GM18517 (cell line): ENCODE measurements at regions not wholly inside any gene's neighbourhood (a gene's known extent, or its start where the extent isn't known, plus 50 kb on each side); places are given as distances from the start of the nearest gene placed in this dataset.

Experiments
- ATAC-seq: cut with Tn5 transposase; IDR thresholded peaks from one replicate; pipeline ENCODE4 v1.9.1; 2021; ENCODE audit warnings: mild to moderate bottlenecking, moderate library complexity; ENCODE audit not compliant: unreplicated experiment

DNA sequence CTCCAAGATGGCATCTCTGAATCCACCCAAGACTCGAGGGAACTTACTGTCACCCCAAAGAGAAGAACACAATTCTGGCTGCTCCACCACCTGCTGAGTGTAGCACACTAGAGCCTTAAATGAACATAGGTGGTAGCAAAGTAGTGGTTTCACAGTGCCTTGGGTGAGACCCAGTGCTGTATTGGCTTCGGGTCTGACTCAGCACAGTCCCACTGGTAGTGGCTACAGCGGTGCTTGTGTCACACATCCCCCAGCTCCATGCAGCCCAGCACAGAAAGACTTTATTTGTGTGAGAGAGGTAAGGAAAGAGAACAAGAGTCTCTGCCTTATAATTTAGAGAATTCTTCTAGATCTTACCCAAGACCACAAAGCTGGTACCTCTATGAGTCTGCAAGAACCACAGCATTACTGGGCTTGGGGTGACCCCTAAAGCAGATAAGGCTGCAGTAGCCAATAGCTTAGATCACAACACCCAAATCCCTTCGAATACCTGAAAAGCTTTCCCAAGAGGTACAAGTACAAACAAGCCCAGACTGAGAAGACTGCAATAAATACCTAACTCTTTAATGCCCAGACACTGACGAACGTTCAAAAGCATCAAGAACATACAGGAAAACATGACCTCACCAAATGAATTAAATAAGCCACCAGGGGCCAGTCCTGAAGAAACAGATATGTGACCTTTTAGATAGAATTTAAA is 83.3 kb upstream of the SLC38A4 start:
- ATAC-seq: no peak

DNA sequence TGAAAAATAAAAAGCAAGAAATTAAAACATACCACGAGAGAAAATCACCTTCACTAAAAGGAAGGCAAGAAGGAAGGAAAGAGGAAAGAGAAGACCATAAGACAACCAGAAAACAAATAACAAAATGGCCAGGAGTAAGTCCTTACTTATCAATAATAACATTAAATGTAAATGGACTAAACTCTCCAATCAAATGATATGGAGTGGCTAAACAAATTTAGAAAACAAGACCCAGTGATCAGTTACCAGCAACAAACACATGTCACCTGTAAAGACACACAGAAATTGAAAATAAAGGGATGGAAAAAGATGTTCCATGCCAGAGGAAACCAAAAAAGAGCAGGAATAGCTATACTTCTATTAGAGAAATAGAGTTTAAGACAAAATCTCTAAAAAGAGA is 85.0 kb upstream of the SLC38A4 start:
- no peak for ATAC-seq

GRCh38 chr12:46914336-46914735 is 88.5 kb upstream of the SLC38A4 start:
- ATAC-seq: no peak

GRCh38 chr12:46915082-46915481 is 89.3 kb upstream of the SLC38A4 start:
- no peak for ATAC-seq

DNA sequence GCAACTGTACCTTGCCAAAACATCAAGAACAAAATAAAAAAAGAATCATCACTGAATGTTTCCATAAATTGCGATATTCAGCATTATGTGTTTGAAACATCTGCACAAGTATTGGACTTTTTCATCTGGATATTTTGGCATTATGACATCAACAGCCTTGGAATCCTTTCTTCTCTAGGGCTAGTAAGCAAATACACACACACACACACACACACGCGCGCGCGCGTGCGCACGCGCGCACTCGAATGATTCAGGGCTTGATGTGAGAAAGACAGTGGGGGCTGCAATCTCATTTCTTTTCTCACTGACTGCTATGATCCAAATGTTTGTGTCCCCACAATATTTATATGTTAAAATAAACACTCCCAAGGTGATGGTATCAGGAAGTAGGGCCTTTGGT is 90.0 kb upstream of the SLC38A4 start:
- ATAC-seq: no peak

- ATAC-seq: no peak
Observed at GRCh38 chr12:46916796-46917419, 91.1 kb upstream of the SLC38A4 start.

- no peak for ATAC-seq
Observed at GRCh38 chr12:46917821-46918220, 92.0 kb upstream of the SLC38A4 start.

DNA sequence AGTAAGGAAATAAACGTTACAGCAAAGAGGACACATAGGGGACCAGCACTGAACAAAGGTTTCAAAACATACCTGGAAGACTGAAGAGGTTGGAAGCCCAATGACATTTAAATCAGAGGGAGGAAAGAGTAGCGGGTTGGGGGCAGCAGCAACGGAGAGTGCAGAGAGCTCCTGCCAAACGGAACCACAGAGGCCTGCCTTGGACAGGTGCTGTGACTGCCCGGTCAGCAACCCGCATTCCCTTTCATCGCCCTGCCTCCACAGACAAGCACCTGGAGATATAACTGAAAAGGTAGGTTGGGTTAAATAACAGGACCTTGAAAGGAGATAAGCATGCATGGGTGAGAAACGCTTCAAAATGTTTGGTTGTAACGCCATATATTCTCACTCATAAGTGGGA is 92.8 kb upstream of the SLC38A4 start:
- ATAC-seq: no peak

- ATAC-seq: no peak
Observed at GRCh38 chr12:46919666-46920400, 94.0 kb upstream of the SLC38A4 start.

DNA sequence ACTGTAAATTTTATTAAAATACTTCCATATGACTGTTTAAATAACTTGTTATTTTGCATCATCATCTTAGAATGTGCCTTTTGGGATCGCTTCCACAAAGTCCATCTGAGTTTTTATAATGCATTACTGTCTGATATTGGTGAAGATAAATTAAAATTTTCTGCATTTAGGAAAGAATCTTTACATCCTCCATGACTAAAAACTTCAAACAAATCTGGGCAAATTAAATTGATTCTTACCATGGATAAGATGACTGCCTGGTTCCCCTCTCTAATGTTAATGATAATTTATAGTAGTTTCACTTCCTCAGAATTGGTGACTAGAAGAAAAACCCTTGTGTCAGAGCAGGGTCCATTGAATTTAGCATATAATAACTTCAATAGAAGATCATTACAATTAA is 94.7 kb upstream of the SLC38A4 start:
- ATAC-seq: no peak

GRCh38 chr12:46921048-46921763 is 95.4 kb upstream of the SLC38A4 start:
- no peak for ATAC-seq

DNA sequence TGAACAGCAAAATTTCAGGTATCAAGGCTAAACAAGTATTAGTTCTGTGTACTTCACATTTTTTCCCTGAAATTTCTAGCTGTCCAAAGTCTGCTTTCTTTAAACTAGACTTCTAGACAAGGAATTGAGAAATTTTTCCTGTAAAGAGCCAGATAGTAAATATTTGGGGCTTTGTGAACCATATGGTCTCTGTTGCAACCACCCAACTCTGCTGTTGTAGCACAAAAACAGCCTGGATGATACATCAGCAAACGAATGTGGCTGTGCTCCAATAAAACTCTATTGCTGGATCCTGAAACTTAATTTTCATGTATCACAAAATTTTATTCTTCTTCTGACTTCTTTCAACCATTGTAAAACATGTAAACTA is 96.0 kb upstream of the SLC38A4 start:
- ATAC-seq: no peak

DNA sequence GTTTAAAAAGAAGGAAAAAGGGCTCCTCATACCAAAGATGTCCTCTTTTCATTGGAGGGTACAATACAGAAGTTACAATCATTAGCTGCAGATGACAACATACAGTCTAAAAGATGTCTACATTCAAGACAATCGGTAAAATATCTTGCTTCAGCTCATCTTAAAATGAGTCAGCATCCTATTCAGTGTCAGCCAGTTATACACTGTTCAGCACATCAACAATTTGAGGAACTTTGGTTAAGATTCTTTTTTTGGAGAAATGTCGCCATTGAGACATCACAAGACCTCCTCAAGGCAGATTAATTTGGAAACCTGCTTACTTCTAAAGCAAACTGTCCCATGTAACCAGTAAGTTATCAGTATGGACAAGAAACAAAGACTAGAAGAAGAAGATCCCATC is 100.7 kb upstream of the SLC38A4 start:
- no peak for ATAC-seq

- no peak for ATAC-seq
Observed at GRCh38 chr12:46930101-46930500, 104.3 kb upstream of the SLC38A4 start.

GRCh38 chr12:46933947-46934346 is 108.2 kb upstream of the SLC38A4 start:
- no peak for ATAC-seq

DNA sequence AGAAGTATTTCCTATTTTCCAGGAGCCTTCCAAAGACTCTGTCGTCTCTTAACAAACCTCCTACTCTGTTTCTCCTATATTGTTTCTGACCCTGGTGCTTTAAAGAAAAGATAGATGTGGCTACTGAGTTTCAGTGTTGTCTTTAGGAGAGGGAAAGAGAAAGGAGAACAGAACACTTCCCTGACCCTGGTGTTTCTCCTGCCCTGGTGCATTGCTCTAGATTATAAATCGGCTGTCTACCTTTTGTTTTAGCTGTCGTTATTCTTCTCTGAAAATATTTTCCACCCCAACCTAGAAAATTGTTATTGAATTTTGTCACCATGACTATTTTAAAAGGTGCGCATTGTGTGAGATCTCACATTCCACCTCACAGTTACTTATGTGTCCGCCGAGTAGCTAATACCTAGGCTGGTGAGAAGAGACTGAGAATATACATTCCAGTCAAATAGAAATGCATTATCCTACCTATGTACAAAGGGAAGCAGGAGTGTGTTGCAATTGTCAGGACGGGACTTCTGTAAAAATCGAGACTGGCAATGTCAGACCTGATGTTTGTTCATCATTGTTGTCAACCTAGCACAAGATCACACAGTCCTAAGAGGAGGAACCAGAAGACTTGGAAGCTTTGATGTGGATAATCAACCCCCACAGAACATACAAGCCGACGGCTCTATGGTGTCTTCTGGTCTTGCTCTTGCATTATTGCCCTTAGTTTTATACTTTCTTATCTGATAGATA is 108.7 kb upstream of the SLC38A4 start:
- no peak for ATAC-seq

DNA sequence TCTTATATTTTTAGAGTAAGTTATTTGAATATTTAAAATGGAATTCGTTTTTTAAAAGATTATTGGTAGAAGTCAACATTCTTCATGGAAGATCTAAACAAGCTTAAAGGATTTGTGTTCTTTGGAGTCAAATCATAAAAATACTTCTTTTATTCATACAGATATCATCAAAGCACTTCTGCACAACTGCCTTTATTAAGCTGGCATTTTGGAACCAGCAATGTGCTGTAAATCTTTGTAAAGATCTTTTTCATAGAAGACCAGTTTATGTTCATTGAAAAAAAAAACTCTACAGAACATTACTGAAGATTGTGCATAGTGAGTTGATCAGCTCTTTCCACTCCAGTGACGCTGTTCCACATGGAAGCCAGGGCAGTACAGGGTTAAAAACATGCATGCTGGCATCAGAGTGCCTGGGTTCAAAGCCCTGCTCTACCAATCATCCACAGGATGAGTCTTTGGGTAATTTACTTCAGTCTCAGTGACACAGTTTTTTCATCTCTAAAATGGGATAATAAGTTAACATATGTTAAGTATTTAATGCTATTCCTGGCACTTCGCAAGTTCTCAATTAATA is 109.6 kb upstream of the SLC38A4 start:
- ATAC-seq: no peak

- ATAC-seq: no peak
Observed at GRCh38 chr12:46936042-46936441, 110.2 kb upstream of the SLC38A4 start.

GRCh38 chr12:46938071-46938678 is 112.4 kb upstream of the SLC38A4 start:
- ATAC-seq: no peak

DNA sequence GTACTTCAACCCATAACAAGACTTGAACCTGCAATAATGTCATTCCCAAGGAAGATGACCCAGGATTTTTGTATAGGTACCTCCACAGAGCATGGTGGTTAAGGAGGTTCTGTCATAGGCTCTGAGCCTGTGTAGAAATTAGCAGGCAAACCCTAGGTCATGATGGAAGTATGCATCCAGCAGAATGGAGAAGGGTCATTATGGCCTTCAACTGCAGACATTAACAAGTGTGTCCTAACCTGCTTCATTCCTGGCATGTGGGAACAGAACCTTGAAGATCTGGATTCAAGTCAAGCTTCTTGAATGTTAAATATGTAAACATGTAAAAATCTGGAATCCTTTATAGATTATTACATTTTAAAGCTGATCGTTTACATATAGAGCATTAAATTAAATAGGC is 116.2 kb upstream of the SLC38A4 start:
- ATAC-seq: no peak
